ENCODE measurements at regions not wholly inside any gene's neighbourhood (a gene's known extent, or its start where the extent isn't known, plus 50 kb on each side); places are given as distances from the start of the nearest gene placed in this dataset.

- H3K27me3 ChIP-seq (ENCODE audit: control insufficient read depth in 2 of 2, insufficient read depth in 2 of 2, low read length in 2 of 2), result no peaks in the 10 kb centered on the region
- H3K4me3 ChIP-seq (replicated peaks in 1 of 3; ENCODE audit: insufficient read depth in 1 of 3, low read depth in 1 of 3, low read length in 3 of 3), result no peak overlapping the region
- POLR2A ChIA-PET, result no interaction called here
- TF ChIP-seq GATA2 (IDR thresholded peaks at IDR 0.05; ENCODE audit: insufficient read depth, insufficient read length, low read depth, low read length) (no peak), JUN (IDR thresholded peaks at IDR 0.05; ENCODE audit: borderline replicate concordance, insufficient read depth, insufficient read length, low read depth) (no peak), MYC (IDR thresholded peaks at IDR 0.05; ENCODE audit: low read depth, low read length) (no peak), CTCF (IDR thresholded peaks at IDR 0.05; ENCODE audit: extremely low read depth in 1 of 2, insufficient read depth in 1 of 2, low read depth in 1 of 2, low read length in 2 of 2) (no peak), EZH2 (IDR thresholded peaks at IDR 0.05; ENCODE audit: borderline replicate concordance, low read depth, low read length, severe bottlenecking) (no peak), MAX (IDR thresholded peaks at IDR 0.05; ENCODE audit: insufficient read depth, insufficient read length) (no peak), POLR2A (IDR thresholded peaks at IDR 0.05; ENCODE audit: low read depth, low read length) (no peak), POLR2AphosphoS5 (IDR thresholded peaks at IDR 0.05; ENCODE audit: insufficient read depth, low read depth, low read length) (no peak), FOS (IDR thresholded peaks at IDR 0.05; ENCODE audit: borderline replicate concordance, insufficient read depth, low read length) (no peak)
- H3K36me3 ChIP-seq (ENCODE audit: control insufficient read depth in 2 of 2, extremely low read depth in 1 of 2, insufficient read depth in 2 of 2, low read length in 2 of 2), result no peaks in the 10 kb centered on the region
- H3K27ac ChIP-seq (ENCODE audit: insufficient read depth, low read depth, low read length), result no peak overlapping the region
- no peak for FAIRE-seq
- BruUV-seq (replicated peaks), result no TSS peak
- no peaks in the 10 kb centered on the region for H3K79me2 ChIP-seq (ENCODE audit: control insufficient read depth, insufficient read depth, low read length)
- intact Hi-C loops (cut with micrococcal nuclease) (no loop called here), dilution Hi-C loops (cut with MboI; ENCODE audit: extremely low pct_ligation_motif_present, low sequenced_read_pairs) (no loop called here)
- no peaks in the 10 kb centered on the region for H3K9me1 ChIP-seq (replicated peaks; ENCODE audit: control insufficient read depth, extremely low read depth, insufficient read depth, low read length)
- H2AFZ ChIP-seq (ENCODE audit: low read depth, low read length), result no peak overlapping the region
- CTCF ChIA-PET, result no interaction called here
- H3K4me2 ChIP-seq (ENCODE audit: insufficient read depth, low read length), result no peak overlapping the region
- no peak for DNase-seq (ENCODE audit: low read depth, low spot score)
- H3K9me3 ChIP-seq (replicated peaks; ENCODE audit: control insufficient read depth, insufficient read depth, low read length), result no peaks in the 10 kb centered on the region
- no peak overlapping the region for H3K9ac ChIP-seq (replicated peaks; ENCODE audit: extremely low read depth, insufficient read depth, low read length)
- no peaks in the 10 kb centered on the region for H3K4me1 ChIP-seq (ENCODE audit: control insufficient read depth, extremely low read depth, insufficient read depth, low read length)
- H4K20me1 ChIP-seq (replicated peaks; ENCODE audit: control insufficient read depth, extremely low read depth, insufficient read depth, low read length), result no peaks in the 10 kb centered on the region
Observed at GRCh38 chr6:103874575-103874974, 985.1 kb downstream of the HACE1 start.

Data from endothelial cell of umbilical vein (primary cell).